ENCODE measurements at regions not wholly inside any gene's neighbourhood (a gene's known extent, or its start where the extent isn't known, plus 50 kb on each side); places are given as distances from the start of the nearest gene placed in this dataset.

DNA sequence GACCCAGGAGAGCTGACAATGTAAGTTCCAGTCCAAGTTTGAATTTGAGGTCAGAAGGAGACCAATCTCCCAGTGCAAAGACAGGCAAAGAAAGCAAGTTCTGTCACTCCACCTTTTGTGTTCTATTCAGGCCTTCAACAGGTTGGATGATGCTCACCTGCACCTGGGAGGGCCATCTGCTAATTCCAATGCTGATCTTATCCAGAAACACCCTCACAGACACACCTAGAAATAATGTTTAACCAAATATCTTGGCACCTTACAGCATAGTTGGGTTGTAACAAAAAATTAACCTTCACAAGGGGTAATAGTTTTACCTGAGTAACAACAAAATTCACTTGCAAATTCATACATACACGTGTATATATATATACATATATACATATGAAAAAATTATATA, 190.8 kb downstream of the DIRAS2 start:
- ChIA-PET POLR2A (no interaction called here), RAD21 (ENCODE audit: low non-redundant PET in 1 of 2, low total read pairs in 2 of 2, uncharacterized antibody in 2 of 2, unreplicated experiment in 2 of 2) (no interaction called here), CTCF (no interaction called here)
- DNase-seq (ENCODE audit: low read depth, low spot score) (no peak), ATAC-seq (no peak)
- no peaks in the 10 kb centered on the region for H3K79me2 ChIP-seq (ENCODE audit: insufficient read depth, low read length)
- H3K9me3 ChIP-seq (ENCODE audit: control insufficient read depth in 1 of 2, insufficient read depth in 1 of 2, low read depth in 1 of 2, low read length in 2 of 2), result no peaks in the 10 kb centered on the region
- no TSS peak for BruUV-seq (replicated peaks)
- no peaks in the 10 kb centered on the region for H3K9me2 ChIP-seq (ENCODE audit: insufficient read depth)
- TF ChIP-seq YY1 (IDR thresholded peaks at IDR 0.05; ENCODE audit: extremely low read depth, insufficient replicate concordance, low read depth, low read length) (no peak), FOSL1 (IDR thresholded peaks at IDR 0.05; ENCODE audit: low read depth) (no peak), JUND (IDR thresholded peaks at IDR 0.05) (no peak), EZH2 (IDR thresholded peaks at IDR 0.05) (no peak), CEBPB (IDR thresholded peaks at IDR 0.05; ENCODE audit: low read depth) (no peak), ELF1 (IDR thresholded peaks at IDR 0.05; ENCODE audit: borderline replicate concordance, low read depth) (no peak), ZNF274 (IDR thresholded peaks at IDR 0.05; ENCODE audit: low read depth, low read length) (no peak), SIN3A (IDR thresholded peaks at IDR 0.05; ENCODE audit: low read depth) (no peak), ZFX (IDR thresholded peaks at IDR 0.05) (no peak), SP1 (IDR thresholded peaks at IDR 0.05; ENCODE audit: low read depth) (no peak), POLR2A (IDR thresholded peaks at IDR 0.05; ENCODE audit: borderline replicate concordance, extremely low read depth, insufficient read depth, insufficient read length) (no peak), EGR1 (IDR thresholded peaks at IDR 0.05; ENCODE audit: low read depth) (no peak), TCF7L2 (IDR thresholded peaks at IDR 0.05; ENCODE audit: borderline replicate concordance, extremely low read depth, insufficient read depth, insufficient read length) (no peak), CBX3 (IDR thresholded peaks at IDR 0.05; ENCODE audit: low read depth) (no peak)
- TF ChIP-seq, protein P1, sequence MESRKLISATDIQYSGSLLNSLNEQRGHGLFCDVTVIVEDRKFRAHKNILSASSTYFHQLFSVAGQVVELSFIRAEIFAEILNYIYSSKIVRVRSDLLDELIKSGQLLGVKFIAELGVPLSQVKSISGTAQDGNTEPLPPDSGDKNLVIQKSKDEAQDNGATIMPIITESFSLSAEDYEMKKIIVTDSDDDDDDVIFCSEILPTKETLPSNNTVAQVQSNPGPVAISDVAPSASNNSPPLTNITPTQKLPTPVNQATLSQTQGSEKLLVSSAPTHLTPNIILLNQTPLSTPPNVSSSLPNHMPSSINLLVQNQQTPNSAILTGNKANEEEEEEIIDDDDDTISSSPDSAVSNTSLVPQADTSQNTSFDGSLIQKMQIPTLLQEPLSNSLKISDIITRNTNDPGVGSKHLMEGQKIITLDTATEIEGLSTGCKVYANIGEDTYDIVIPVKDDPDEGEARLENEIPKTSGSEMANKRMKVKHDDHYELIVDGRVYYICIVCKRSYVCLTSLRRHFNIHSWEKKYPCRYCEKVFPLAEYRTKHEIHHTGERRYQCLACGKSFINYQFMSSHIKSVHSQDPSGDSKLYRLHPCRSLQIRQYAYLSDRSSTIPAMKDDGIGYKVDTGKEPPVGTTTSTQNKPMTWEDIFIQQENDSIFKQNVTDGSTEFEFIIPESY (IDR thresholded peaks at IDR 0.05; ENCODE audit: extremely low read depth, insufficient replicate concordance, low read length), result no peak
- TF ChIP-seq, protein P2, sequence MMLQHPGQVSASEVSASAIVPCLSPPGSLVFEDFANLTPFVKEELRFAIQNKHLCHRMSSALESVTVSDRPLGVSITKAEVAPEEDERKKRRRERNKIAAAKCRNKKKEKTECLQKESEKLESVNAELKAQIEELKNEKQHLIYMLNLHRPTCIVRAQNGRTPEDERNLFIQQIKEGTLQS (IDR thresholded peaks at IDR 0.05), result no peak
- TF ChIP-seq, protein P3, sequence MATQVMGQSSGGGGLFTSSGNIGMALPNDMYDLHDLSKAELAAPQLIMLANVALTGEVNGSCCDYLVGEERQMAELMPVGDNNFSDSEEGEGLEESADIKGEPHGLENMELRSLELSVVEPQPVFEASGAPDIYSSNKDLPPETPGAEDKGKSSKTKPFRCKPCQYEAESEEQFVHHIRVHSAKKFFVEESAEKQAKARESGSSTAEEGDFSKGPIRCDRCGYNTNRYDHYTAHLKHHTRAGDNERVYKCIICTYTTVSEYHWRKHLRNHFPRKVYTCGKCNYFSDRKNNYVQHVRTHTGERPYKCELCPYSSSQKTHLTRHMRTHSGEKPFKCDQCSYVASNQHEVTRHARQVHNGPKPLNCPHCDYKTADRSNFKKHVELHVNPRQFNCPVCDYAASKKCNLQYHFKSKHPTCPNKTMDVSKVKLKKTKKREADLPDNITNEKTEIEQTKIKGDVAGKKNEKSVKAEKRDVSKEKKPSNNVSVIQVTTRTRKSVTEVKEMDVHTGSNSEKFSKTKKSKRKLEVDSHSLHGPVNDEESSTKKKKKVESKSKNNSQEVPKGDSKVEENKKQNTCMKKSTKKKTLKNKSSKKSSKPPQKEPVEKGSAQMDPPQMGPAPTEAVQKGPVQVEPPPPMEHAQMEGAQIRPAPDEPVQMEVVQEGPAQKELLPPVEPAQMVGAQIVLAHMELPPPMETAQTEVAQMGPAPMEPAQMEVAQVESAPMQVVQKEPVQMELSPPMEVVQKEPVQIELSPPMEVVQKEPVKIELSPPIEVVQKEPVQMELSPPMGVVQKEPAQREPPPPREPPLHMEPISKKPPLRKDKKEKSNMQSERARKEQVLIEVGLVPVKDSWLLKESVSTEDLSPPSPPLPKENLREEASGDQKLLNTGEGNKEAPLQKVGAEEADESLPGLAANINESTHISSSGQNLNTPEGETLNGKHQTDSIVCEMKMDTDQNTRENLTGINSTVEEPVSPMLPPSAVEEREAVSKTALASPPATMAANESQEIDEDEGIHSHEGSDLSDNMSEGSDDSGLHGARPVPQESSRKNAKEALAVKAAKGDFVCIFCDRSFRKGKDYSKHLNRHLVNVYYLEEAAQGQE (IDR thresholded peaks at IDR 0.05; ENCODE audit: low read depth), result no peak
- no peak overlapping the region for H3K27ac ChIP-seq (ENCODE audit: low read depth, low read length)
- intact Hi-C loops (cut with micrococcal nuclease), result loop anchor here (10.0 kb wide), 1 partner anchor 207 kb away; no protein-coding TSS in a partner anchor
- no peaks in the 10 kb centered on the region for H4K20me1 ChIP-seq (ENCODE audit: insufficient read depth)
- H3K9ac ChIP-seq (ENCODE audit: low read length), result no peak overlapping the region
- H3K4me2 ChIP-seq (ENCODE audit: low read length), result no peak overlapping the region
- H3K27me3 ChIP-seq (ENCODE audit: insufficient read depth, low read length), result peaks cover 18% of the 10 kb centered on the region; the same call in 1 of the 2 replicates
- no peaks in the 10 kb centered on the region for H3K4me1 ChIP-seq (ENCODE audit: control insufficient read depth in 1 of 2, insufficient read depth in 2 of 2, low read length in 2 of 2)
- H2AFZ ChIP-seq (ENCODE audit: low read depth, low read length, poor library complexity, severe bottlenecking), result no peak overlapping the region
- no peaks in the 10 kb centered on the region for H3K36me3 ChIP-seq (ENCODE audit: control insufficient read depth in 1 of 2, insufficient read depth in 2 of 2, low read length in 2 of 2)
- H3K4me3 ChIP-seq (replicated peaks in 1 of 2; ENCODE audit: low read depth in 1 of 2, low read length in 2 of 2), result no peak overlapping the region
